ENCODE measurements at regions not wholly inside any gene's neighbourhood (a gene's known extent, or its start where the extent isn't known, plus 50 kb on each side); places are given as distances from the start of the nearest gene placed in this dataset.

DNA sequence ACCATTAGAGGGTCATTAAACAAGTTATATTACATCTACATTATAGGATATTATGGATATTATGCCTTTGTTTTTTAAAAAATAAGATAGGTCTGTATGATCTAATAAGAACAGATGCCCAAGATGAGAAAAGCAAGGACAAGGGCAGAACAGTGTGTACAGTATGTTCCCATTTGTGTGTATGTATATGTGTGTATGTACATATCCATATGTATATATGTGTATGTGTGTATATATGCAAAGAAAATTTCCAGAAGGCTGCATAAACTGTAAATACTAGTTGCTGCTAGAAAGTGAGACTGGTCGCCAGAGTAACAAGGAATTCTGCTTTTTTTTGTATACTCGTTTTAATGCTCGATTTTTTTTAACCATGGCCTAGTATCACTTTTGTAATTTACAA is 58.1 kb upstream of the GLIS3 start:
- TF ChIP-seq CEBPB (IDR thresholded peaks at IDR 0.05; ENCODE audit: borderline replicate concordance in 1 of 2, low read depth in 2 of 2, low read length in 2 of 2) (no peak), RUNX3 (IDR thresholded peaks at IDR 0.05; ENCODE audit: low read length) (no peak), EGR1 (IDR thresholded peaks at IDR 0.05; ENCODE audit: borderline replicate concordance in 1 of 2, low read depth in 2 of 2, low read length in 2 of 2) (no peak), POLR2AphosphoS5 (IDR thresholded peaks at IDR 0.05; ENCODE audit: low read length) (no peak), POLR2A (IDR thresholded peaks at IDR 0.05; ENCODE audit: low read depth, low read length) (no peak), GABPA (IDR thresholded peaks at IDR 0.05; ENCODE audit: low read depth) (no peak), ZNF274 (IDR thresholded peaks at IDR 0.05; ENCODE audit: insufficient read depth, insufficient read length) (no peak), STAT1 (conservative IDR thresholded peaks at IDR 0.05) (no peak), HDAC2 (IDR thresholded peaks at IDR 0.05) (no peak)
- TF ChIP-seq, protein P1, sequence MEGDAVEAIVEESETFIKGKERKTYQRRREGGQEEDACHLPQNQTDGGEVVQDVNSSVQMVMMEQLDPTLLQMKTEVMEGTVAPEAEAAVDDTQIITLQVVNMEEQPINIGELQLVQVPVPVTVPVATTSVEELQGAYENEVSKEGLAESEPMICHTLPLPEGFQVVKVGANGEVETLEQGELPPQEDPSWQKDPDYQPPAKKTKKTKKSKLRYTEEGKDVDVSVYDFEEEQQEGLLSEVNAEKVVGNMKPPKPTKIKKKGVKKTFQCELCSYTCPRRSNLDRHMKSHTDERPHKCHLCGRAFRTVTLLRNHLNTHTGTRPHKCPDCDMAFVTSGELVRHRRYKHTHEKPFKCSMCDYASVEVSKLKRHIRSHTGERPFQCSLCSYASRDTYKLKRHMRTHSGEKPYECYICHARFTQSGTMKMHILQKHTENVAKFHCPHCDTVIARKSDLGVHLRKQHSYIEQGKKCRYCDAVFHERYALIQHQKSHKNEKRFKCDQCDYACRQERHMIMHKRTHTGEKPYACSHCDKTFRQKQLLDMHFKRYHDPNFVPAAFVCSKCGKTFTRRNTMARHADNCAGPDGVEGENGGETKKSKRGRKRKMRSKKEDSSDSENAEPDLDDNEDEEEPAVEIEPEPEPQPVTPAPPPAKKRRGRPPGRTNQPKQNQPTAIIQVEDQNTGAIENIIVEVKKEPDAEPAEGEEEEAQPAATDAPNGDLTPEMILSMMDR (IDR thresholded peaks at IDR 0.05 in 2 of 3, conservative IDR thresholded peaks at IDR 0.05 in 1 of 3; ENCODE audit: control insufficient read depth in 2 of 3, extremely low read depth in 1 of 3, insufficient read depth in 1 of 3, low read depth in 3 of 3, low read length in 3 of 3): no peak
- TF ChIP-seq, protein P2, sequence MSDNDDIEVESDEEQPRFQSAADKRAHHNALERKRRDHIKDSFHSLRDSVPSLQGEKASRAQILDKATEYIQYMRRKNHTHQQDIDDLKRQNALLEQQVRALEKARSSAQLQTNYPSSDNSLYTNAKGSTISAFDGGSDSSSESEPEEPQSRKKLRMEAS (IDR thresholded peaks at IDR 0.05; ENCODE audit: low read depth, low read length): no peak
- TF ChIP-seq, protein P3, sequence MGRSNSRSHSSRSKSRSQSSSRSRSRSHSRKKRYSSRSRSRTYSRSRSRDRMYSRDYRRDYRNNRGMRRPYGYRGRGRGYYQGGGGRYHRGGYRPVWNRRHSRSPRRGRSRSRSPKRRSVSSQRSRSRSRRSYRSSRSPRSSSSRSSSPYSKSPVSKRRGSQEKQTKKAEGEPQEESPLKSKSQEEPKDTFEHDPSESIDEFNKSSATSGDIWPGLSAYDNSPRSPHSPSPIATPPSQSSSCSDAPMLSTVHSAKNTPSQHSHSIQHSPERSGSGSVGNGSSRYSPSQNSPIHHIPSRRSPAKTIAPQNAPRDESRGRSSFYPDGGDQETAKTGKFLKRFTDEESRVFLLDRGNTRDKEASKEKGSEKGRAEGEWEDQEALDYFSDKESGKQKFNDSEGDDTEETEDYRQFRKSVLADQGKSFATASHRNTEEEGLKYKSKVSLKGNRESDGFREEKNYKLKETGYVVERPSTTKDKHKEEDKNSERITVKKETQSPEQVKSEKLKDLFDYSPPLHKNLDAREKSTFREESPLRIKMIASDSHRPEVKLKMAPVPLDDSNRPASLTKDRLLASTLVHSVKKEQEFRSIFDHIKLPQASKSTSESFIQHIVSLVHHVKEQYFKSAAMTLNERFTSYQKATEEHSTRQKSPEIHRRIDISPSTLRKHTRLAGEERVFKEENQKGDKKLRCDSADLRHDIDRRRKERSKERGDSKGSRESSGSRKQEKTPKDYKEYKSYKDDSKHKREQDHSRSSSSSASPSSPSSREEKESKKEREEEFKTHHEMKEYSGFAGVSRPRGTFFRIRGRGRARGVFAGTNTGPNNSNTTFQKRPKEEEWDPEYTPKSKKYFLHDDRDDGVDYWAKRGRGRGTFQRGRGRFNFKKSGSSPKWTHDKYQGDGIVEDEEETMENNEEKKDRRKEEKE (IDR thresholded peaks at IDR 0.05): no peak
